C4-2B (cell line): ENCODE measurements at regions not wholly inside any gene's neighbourhood (a gene's known extent, or its start where the extent isn't known, plus 50 kb on each side); places are given as distances from the start of the nearest gene placed in this dataset.

Experiments used
- ZFX ChIP-seq: fragments of 450-650 bp; IDR thresholded peaks from 2 replicates; pipeline ENCODE4 v1.6.1; 2017
- TF ChIP-seq, protein P1 (sequence below): fragments of 450-650 bp; conservative IDR thresholded peaks from 2 replicates; pipeline ENCODE4 v1.5.1; 2017; ENCODE audit warnings: mild to moderate bottlenecking

DNA sequence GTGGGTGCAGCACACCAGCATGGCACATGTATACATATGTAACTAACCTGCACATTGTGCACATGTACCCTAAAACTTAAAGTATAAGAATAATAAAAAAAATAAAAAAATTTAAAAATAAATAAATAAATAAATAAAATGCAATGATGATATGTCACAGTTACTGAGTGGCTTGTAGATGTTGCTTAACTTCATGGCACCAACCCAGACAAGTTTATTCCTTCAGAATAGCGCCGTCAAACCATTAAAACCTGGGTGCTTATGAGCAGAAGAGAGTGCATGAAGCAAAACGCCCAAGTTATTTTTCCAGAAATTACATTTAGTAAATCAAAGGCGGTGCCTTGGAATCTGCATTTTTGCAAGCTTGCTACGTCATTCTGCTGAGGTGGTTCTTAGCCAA lies 417.9 kb downstream of the AEBP2 start:
- TF ChIP-seq, protein P1, sequence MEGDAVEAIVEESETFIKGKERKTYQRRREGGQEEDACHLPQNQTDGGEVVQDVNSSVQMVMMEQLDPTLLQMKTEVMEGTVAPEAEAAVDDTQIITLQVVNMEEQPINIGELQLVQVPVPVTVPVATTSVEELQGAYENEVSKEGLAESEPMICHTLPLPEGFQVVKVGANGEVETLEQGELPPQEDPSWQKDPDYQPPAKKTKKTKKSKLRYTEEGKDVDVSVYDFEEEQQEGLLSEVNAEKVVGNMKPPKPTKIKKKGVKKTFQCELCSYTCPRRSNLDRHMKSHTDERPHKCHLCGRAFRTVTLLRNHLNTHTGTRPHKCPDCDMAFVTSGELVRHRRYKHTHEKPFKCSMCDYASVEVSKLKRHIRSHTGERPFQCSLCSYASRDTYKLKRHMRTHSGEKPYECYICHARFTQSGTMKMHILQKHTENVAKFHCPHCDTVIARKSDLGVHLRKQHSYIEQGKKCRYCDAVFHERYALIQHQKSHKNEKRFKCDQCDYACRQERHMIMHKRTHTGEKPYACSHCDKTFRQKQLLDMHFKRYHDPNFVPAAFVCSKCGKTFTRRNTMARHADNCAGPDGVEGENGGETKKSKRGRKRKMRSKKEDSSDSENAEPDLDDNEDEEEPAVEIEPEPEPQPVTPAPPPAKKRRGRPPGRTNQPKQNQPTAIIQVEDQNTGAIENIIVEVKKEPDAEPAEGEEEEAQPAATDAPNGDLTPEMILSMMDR = no peak
- no peak for TF ChIP-seq ZFX
